Smooth muscle cell (in vitro differentiated cells): ENCODE measurements at regions not wholly inside any gene's neighbourhood (a gene's known extent, or its start where the extent isn't known, plus 50 kb on each side); places are given as distances from the start of the nearest gene placed in this dataset.

Experiments
- DNase-seq: peaks from one replicate; lab custom pipeline; 2025; ENCODE audit not compliant: unreplicated experiment; lab: John Stamatoyannopoulos, UW
- H2AFZ ChIP-seq: fragments of 200-600 bp; sonication (generic); 2 replicates; pipeline ENCODE4 v1.6.0; 2016; ENCODE audit warnings: antibody characterized with exemption, low read depth, mild to moderate bottlenecking
- H3F3A ChIP-seq: fragments of 200-600 bp; sonication (generic); 2 replicates; pipeline ENCODE4 v1.6.0; 2017; ENCODE audit warnings: antibody characterized with exemption, low read depth
- H3K27ac ChIP-seq: fragments of 200-600 bp; sonication (generic); 2 replicates; pipeline ENCODE4 v1.5.1; 2016; ENCODE audit warnings: low read depth, mild to moderate bottlenecking
- H3K27me3 ChIP-seq: fragments of 200-600 bp; sonication (generic); 2 replicates; pipeline ENCODE4 v1.6.1; 2016; ENCODE audit warnings: low read depth, mild to moderate bottlenecking
- H3K36me3 ChIP-seq: fragments of 200-600 bp; sonication (generic); 2 replicates; pipeline ENCODE4 v1.5.1; 2016; ENCODE audit warnings: low read depth
- H3K4me1 ChIP-seq: fragments of 200-600 bp; sonication (generic); 2 replicates; pipeline ENCODE4 v1.5.1; 2016; ENCODE audit warnings: low read depth
- H3K4me2 ChIP-seq: fragments of 200-600 bp; sonication (generic); 2 replicates; pipeline ENCODE4 v1.6.0; 2016; ENCODE audit warnings: mild to moderate bottlenecking
- H3K4me3 ChIP-seq: fragments of 200-600 bp; sonication (generic); 2 replicates; pipeline ENCODE4 v1.5.1; 2016; ENCODE audit warnings: mild to moderate bottlenecking
- H3K79me2 ChIP-seq: fragments of 200-600 bp; sonication (generic); 2 replicates; pipeline ENCODE4 v1.6.0; 2016; ENCODE audit warnings: low read depth, mild to moderate bottlenecking
- H3K9ac ChIP-seq: fragments of 200-600 bp; sonication (generic); 2 replicates; pipeline ENCODE4 v1.6.0; 2016; ENCODE audit warnings: low read depth
- H3K9me3 ChIP-seq: fragments of 200-600 bp; sonication (generic); replicated peaks from 2 replicates; pipeline ENCODE4 v1.5.1; 2016; ENCODE audit warnings: low read depth
- H4K20me1 ChIP-seq: fragments of 200-600 bp; sonication (generic); 2 replicates; pipeline ENCODE4 v1.6.0; 2016; ENCODE audit warnings: low read depth
- WGBS: methylation state at CpG from one replicate; pipeline ENCODE4 v1.1.7; 2016; ENCODE audit warnings: low lambda C conversion rate; 5-methylcytosine and 5-hydroxymethylcytosine counted together
- TF ChIP-seq, protein P1 (sequence below): fragments of 200-600 bp; sonication (generic); IDR thresholded peaks from 2 replicates; pipeline ENCODE4 v1.5.1; 2017; ENCODE audit warnings: borderline replicate concordance, mild to moderate bottlenecking, antibody characterized with exemption; ENCODE audit not compliant: insufficient read depth, poor library complexity, severe bottlenecking

DNA sequence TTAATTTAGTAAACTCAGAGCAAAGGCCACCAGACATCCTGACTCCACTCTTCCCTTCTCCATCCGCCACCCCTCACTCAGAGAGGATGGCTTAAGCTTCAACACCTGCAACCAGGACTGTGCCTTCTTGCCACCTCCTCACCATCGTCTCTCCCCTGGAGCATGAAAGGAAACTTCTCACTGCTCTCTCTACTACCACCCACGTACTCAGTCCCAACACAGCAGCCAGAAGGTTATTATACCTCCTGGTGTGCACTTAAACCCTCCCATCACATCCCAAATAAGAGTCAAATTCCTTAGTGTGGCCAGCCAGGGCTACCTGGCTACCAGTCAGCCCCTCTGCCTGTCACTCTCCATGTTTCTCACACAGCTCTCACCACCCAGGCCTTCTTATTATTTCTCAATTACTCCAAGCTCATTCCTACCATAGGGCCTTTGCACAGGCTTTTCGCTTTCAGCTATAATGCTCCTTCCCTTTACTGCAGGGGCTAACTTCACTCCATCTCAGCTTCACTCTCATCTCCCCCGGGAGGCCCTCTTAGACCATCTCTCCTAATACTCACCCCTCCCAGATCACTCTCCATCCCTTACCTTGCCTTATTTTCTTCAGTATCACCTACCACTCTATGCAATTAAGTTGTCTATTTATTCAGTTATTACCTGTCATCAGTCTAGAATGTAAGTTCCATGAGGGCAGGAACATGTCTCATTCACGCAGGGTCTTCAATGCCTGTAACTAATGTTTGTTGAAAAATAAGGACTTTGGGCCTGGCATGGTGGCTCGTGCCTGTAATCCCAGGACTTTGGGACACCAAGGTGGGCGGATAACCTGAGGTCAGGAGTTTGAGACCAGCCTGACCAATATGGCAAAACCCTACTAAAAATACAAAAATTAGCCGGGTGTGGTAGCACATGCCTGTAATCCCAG is 137.5 kb downstream of the TOMM20 start:
- no peak overlapping the region for H3K4me2 ChIP-seq
- H3K27me3 ChIP-seq, result no peaks in the 10 kb centered on the region
- H3F3A ChIP-seq, result peaks cover 25% of the 10 kb centered on the region
- WGBS, result 94% methylated on average over 9 of the region's 9 CpGs
- no peak overlapping the region for H3K4me3 ChIP-seq
- no peak overlapping the region for H3K27ac ChIP-seq
- DNase-seq, result no peak
- no peaks in the 10 kb centered on the region for H3K79me2 ChIP-seq
- peaks cover 29% of the 10 kb centered on the region for H3K4me1 ChIP-seq
- H3K9me3 ChIP-seq, result no peaks in the 10 kb centered on the region
- no peaks in the 10 kb centered on the region for H4K20me1 ChIP-seq
- H2AFZ ChIP-seq, result no peak overlapping the region
- no peaks in the 10 kb centered on the region for H3K36me3 ChIP-seq
- TF ChIP-seq, protein P1, sequence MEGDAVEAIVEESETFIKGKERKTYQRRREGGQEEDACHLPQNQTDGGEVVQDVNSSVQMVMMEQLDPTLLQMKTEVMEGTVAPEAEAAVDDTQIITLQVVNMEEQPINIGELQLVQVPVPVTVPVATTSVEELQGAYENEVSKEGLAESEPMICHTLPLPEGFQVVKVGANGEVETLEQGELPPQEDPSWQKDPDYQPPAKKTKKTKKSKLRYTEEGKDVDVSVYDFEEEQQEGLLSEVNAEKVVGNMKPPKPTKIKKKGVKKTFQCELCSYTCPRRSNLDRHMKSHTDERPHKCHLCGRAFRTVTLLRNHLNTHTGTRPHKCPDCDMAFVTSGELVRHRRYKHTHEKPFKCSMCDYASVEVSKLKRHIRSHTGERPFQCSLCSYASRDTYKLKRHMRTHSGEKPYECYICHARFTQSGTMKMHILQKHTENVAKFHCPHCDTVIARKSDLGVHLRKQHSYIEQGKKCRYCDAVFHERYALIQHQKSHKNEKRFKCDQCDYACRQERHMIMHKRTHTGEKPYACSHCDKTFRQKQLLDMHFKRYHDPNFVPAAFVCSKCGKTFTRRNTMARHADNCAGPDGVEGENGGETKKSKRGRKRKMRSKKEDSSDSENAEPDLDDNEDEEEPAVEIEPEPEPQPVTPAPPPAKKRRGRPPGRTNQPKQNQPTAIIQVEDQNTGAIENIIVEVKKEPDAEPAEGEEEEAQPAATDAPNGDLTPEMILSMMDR, result no peak
- H3K9ac ChIP-seq, result no peak overlapping the region

- H3K9me3 ChIP-seq, result no peaks in the 10 kb centered on the region
- WGBS, result 43% methylated on average over 3 of the region's 3 CpGs
- no peaks in the 10 kb centered on the region for H4K20me1 ChIP-seq
- TF ChIP-seq, protein P1, result no peak
- H3K4me3 ChIP-seq, result no peak overlapping the region
- H3K36me3 ChIP-seq, result no peaks in the 10 kb centered on the region
- peak overlapping the region; percentile 96 for H3K27ac ChIP-seq
- H3K27me3 ChIP-seq, result no peaks in the 10 kb centered on the region
- peaks cover 25% of the 10 kb centered on the region for H3F3A ChIP-seq
- peaks cover 29% of the 10 kb centered on the region for H3K4me1 ChIP-seq
- peak overlapping the region; percentile 64 for H2AFZ ChIP-seq
- no peak overlapping the region for H3K9ac ChIP-seq
- H3K79me2 ChIP-seq, result no peaks in the 10 kb centered on the region
- no peak overlapping the region for H3K4me2 ChIP-seq
- DNase-seq, result no peak
These were observed 138.3 kb downstream of the TOMM20 start for GRCh38 chr1:234990328-234990675.

DNA sequence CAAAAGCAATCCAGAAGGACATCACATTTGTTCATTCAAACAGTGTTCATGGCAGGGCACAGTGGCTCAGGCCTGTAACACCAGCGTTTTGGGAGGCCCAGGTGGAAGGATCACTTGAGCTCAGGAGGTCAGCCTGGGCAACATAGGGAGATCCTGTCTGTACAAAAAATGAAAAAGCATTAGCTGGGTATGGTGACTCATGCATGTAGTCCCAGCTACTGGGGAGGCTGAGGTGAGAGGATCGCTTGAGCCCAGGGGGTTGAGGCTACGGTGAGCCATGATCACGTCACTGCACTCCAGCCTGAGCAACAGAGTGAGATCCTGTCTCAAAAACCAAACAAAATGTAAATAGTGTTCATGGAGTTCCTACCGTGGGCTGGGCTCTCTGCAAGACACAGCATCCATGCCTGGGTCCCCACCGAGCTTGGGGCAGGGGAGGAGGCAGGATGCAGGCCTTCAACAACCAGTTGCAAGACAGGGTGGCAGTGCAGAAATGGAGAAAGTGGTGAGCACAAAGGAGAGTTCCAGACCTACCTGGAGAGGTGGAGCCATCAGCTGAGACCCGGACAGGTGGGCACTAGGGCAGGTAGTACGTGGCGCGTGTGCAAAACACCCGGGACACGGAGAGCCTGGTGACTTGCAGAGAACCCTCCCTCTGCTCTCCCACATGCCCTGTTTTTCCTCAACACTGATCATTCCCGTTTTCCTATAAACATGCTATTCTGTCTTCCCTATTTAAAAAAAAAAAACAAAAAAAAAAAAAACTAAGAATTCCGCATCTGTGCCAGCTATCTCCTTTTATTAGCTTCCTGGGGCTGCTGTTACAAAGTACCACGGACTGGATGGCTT is 138.9 kb downstream of the TOMM20 start:
- no peak overlapping the region for H3K4me3 ChIP-seq
- H3K36me3 ChIP-seq, result no peaks in the 10 kb centered on the region
- no peak overlapping the region for H3K9ac ChIP-seq
- peaks cover 29% of the 10 kb centered on the region for H3K4me1 ChIP-seq
- H3K79me2 ChIP-seq, result no peaks in the 10 kb centered on the region
- no peaks in the 10 kb centered on the region for H3K9me3 ChIP-seq
- H3F3A ChIP-seq, result peaks cover 25% of the 10 kb centered on the region
- TF ChIP-seq, protein P1, result no peak
- no peaks in the 10 kb centered on the region for H3K27me3 ChIP-seq
- no peak overlapping the region for H3K4me2 ChIP-seq
- H3K27ac ChIP-seq, result peak overlapping the region; percentile 96
- DNase-seq, result no peak
- WGBS, result 72% methylated on average over 15 of the region's 15 CpGs
- H4K20me1 ChIP-seq, result no peaks in the 10 kb centered on the region
- peak overlapping the region; percentile 64 for H2AFZ ChIP-seq
